Stimulated activated CD4-positive, alpha-beta T cell treated with anti-CD3 and anti-CD28 coated beads, Interleukin-4, amount 100 ng/mL, for 1 hour (primary cell): ENCODE measurements at regions not wholly inside any gene's neighbourhood (a gene's known extent, or its start where the extent isn't known, plus 50 kb on each side); places are given as distances from the start of the nearest gene placed in this dataset.

Experiments
- DNase-seq: peaks from one replicate; pipeline ENCODE4 v3.0.0-alpha.2; 2020

DNA sequence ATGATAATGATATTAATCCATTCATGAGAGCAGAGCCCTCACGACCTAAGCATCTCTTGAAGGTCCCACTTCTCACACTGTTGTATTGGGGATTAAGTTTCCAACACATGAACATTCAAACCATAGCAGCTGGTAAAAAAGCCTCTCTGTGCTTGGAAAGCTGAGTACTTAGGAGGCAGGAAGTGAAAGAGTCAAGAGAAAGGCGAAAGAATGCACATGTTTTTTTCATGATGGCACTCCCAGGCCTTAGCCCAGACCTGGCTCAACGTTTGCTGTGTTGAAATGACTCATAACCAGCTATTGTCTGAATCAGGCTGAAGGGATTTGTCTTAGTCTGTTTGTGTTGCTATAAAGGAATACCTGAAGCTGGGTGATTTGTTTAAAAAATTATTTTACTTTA lies 84.4 kb upstream of the RGMA start:
- DNase-seq, result no peak

DNA sequence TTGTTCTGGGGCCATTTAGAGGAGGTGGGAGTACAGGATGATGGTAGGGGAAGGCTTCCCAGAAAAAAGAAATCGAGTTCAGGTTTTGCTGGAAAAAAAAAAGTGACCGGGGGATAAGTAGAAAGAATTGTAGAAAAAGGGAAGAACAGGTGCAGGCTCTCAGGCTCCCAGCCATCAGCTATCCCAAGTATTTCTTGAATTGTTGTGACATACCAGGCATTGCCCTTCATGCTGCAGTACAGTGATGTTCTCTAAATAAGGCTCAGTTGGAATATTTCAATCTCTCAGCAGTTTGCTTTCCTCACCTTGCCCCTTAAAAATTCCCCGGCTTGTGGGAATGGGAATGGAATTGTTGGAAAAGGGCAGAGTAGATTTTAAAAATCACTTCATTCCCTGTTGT lies 82.5 kb upstream of the RGMA start:
- DNase-seq, result no peak

DNA sequence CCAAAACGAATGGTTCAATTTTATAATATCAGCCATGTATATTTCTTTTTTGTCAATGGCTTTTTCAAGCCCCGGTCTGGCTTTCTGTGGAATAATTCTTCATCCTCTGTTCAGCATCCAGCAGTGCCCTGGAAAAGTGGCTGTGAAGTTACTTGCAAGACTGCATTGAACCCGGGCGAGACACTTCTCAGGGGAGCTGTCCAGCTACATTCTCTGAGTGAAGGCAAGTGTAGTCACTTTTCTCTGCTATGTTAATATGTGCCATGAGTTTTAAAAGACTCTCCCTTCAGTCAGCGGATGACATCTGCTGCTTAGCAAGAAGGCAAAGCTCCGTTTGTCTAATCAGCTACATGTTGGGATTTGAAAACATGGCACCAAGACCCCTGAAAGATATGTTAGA lies 81.3 kb upstream of the RGMA start:
- DNase-seq, result no peak

DNA sequence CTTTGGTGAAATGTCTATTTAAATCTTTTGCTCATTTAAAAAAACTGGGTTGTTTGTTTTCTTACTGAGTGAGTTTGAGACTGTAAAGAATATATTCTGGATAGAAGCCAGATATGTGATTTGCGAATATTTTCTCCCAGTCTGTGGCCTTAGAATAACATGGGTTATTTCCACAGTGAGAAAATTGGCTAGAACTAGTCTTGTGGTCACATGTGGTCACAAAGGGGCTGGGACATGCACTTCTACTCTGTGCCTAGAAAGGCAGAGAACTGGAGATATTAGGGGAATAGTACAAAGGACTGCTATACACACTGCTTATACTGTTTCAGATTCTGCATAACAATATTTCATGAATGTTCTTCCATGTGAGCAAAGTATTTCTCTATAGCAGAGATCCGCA lies 79.9 kb upstream of the RGMA start:
- DNase-seq, result no peak

DNA sequence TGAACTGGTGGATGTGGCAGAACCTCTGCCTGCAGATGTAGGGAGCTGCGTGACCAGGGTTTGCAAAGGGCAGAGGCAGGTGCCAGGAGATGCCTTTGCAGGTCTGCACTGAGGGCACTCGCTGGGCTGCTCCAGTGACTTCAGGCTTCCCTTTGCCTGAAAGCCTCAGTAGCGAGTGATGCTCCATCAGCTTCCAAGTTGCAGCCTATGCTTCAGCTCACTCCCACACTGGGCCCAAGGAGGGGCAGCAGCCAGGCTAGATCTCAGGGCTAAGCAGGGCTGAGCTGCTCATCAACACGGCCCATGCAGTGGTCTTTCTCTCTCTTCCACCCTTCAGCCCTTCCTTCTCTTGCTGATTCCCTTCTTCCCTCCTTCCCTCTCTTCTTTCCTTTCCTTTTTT lies 78.3 kb upstream of the RGMA start:
- no peak for DNase-seq

DNA sequence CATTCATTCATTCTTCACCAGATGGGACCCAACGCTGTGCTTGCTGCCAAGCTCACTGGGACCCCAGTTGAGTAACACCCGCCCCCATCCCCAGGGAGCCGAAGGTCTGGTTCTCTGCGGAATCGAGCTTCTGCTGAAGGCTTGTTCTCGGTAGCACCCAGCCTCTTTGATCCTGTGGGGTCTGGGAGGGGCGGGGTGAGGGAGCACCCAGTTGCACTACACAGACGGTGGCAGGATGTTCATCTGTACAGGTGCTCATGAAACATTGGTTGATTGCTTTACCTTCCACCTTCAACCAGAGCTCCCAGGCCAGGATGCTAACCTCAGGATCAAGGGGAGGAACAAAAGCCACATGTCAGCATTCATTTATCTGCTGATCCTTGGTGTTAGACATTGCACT lies 77.7 kb upstream of the RGMA start:
- DNase-seq, result no peak

DNA sequence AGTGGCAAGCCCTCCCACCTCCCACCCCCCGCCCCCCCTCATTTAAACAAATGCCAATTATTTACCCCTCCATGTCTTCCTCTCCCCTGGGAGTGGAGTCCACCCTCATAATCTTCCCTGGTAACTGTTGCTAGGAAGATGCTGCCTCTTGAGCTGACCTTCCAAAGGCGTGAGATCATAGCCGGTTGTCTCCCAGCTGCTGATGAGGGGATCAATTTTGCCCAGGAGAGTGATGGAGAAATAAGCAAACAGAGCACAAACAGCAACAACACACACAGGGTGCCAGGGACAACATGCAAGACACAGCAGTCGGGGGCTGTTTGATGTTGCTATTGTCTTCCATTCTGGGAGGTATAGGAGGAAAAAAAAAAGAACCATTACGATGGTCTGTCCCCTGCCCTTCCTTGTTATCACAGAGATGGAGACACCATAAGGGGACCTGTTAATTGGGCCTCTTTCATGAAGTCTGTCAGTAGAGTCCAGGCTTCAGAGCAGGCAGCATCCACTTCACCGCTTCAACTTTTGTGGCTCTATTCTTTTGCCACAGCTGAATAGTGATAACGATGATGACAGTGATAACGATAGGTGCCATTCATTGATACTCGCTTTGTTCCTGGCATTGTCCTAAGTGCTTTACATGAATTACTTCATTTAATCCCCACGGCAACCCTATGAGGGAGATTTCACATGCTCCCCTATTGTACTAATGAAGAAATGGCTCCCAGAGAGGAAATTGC lies 76.9 kb upstream of the RGMA start:
- no peak for DNase-seq

DNA sequence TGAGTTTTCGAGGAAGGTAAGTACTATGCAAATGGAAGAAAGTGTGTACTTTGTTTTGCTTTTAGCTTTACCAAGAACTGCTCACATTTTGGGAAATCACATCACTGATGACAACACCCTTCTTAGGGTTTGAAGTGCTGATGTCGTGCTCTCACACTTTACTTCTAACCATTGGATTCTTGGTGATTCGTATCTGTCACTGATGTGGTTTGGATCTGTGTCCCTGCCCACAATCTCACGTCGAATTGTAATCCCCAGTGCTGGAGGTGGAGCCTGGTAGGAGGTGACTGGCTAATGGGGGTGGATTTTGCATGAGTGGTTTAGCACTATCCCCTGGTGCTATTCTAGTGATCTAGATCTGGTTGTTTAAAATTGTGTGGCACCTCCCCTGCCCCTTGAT lies 75.4 kb upstream of the RGMA start:
- no peak for DNase-seq

DNA sequence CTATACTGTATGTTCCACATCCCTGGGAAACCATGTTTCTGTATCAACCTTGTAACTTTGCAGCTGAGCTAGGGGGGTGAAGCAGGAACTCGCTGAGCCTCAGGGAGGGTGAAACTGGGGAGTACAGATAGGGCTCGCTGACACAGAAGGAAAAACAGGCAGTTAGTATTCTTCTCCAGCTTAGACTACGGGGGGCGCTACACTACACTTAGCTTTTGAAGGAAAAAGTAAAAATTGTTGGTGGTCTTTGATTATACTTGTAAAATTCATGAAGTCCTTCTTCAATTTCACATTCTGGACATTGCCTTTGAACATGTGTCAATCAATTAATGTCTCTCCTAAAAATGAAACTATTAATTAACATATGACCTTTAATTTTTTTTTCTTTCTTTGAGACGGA lies 73.5 kb upstream of the RGMA start:
- DNase-seq, result no peak

DNA sequence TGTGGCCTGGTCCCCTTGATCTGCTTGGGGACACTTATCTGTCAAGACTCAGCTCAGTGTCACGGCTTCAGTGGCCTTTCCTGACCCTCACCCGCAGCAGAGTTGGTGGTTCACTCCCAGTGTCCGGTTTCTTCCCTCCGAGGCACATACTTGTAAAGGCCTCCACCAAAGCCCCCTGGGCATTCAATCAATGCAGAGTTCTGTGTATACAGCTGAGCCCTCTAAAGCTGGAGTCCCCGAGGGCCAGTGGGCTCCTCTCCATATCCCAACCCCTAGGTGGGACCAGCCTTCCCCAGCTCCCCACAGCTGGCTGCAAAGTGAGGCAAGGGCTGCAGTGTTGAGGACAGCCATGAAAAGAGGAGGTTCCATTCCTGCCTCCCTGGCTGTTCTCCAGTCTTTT lies 70.9 kb upstream of the RGMA start:
- DNase-seq, result no peak

DNA sequence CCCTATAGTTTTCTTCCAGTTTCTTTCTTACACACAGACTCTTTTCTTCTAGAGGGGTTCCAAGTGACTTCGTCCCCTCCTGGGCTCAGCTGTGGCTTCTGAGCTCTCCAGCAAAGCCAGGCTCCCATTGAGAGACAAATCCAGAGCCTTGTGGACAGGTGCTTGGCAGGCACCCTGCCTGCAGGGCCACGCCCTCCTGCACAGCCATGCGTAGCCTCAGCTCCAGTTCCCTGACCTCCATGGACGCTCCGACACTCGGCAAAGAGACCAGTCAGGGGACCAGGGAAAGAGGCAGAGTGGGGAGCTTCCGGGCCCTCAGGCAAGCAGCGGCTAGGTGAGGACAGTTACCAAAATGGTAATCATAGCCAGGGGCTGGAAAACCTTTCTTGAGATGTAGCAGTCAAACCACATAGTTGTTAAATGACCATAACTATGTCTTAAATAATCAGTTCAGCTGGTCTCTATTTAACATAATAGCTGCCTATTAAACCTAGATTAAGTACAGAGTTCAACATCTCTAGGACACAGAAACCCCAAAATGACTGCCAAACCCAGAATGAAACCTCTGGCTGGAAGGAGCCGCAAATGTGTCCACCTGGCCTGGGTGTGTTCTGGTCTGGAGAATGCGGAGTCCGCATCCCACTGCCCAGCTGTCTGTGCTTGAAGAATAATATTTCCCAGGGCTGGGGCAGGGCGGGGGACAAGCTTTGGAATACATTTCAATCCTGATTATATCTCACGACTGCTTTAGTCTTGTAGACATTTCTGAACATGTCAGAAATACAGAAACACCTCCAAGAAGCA lies 69.3 kb upstream of the RGMA start:
- no peak for DNase-seq

DNA sequence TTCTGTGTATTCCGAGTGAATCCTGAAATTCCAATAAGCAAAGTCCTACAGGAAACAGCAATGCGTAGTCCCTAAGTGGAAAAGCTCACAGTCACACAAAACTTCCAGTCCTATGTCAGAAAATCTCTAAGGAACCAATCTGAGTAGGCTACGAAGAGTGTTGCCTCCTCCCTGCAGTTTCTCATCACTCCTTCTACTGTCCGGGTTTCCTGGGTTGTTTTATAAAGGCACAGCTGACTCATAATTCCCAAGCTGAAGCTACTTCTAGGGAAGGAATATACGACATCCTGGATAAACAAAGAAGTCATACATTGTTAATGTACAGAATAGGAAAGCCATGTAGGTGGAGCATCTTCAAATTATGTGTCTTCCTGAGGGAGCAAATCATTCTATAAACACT lies 65.7 kb upstream of the RGMA start:
- DNase-seq, result no peak

DNA sequence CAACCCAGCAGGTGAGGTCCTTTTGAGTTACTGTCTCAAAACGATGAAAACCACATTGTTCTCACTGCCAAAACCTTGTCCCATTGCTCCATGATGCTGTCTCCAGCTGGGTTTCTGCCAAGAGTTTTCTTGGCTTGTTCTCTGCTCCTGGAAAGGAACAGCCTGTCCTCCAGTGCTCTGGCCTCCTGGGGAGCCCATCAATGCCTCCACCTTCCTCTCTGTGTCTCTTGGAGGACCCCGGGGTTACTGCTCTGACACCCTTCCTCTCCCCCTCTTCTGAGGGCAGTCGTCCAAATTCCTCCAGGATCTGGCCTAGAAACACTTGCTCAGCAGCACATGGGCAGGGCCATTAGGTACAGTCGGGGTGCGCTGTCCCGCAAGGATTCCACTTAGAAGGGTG lies 63.9 kb upstream of the RGMA start:
- no peak for DNase-seq

DNA sequence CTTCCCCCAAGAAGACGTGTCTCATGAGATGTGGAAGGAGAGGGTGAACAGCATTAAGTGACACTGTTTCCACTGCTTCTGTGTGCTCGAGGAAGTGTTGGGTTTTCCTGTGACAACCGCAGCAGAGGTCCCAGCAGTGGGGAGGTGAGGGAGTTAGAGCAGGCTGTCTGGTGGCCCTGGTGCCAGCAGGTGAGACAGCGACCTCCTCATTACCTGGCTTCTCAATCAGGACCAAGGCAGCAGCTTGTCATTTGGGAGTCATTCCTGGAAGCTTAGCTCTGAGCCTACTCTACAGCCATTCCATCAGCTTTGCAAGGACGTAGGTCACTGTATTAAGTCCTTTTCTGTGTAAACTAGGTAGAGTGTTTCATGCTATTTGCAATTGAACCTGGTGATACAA lies 63.3 kb upstream of the RGMA start:
- DNase-seq, result no peak

DNA sequence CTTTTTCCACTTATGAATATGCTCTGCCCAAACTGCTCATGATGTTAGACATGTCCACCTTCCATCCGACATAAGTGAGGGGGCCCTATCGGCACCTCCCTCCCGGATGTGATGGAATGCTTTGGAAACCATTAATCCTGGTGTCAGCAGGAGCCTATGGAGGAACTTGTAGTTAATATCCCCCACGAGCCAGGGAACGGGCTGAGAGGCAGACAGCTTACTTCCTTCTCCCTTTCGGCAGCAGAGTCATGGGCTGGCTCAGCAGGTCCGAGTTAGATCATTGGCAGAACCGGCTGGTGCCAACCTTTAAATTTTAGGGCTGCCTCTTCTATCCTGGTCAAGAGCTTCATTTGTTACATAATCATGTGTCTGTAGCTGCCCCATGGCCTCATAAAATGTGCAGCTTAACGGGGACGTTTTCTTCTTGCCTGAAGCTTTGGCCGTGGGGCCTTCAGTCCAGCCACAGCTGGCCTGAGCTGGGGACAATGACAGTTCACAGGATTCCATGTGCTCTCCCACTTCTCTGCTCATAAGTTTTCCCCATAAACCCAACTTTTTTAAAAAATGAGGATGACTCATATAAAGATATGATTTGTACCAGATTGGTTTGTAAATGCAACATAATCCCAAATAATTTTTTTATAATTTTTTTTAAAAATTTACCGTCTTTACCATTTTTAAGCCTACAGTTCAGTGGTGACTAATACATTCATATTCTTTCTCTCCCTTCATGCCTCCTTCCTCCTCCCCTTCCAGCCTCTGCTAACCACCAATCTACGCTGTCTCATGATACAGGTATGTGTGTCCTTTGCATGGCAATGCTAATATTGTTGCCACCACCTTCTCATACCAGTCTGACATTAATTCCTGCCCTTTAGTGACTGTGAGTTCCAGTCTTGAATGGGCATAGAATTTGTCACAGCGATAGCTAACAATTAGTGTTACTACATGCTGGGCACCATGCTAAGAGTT lies 62.2 kb upstream of the RGMA start:
- DNase-seq, result no peak

DNA sequence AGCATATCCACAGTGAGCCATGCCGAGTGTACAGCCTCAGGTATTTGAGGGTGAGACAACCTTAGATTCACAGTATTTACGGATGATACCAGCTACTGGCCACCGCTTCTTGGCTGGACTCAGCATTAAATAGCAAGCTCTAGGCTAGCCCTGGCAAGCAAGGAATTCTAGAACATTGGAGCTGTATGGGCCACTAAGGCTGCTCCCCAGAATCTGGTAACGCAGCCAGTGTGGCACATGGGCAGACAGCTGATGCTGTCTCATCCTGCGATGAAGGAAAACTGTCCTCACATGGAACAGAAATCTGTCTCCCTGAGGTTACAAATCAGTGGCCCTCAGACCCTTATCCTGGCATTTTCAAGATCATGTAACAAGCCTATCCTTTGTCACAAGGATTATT lies 57.6 kb upstream of the RGMA start:
- no peak for DNase-seq

DNA sequence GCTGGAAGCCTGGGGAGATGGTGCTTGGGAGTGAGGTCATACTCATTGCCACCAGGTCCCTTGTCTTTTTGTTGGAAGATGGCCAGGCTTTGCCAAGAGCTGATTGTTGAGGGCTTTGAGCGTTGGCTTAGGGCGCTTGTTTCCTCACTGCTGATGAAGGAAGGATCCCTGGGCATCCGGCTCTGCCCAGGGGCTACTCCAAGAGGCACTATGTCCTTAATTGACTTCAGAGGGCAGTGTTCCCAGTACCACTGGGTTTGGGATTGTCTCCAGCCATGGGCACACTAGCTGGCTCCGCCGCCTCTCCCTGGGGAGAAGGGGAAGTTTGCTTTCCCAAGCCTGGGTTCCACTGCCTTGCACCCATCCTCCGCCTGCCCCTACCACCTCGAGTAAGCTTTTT lies 57.2 kb upstream of the RGMA start:
- DNase-seq, result no peak

DNA sequence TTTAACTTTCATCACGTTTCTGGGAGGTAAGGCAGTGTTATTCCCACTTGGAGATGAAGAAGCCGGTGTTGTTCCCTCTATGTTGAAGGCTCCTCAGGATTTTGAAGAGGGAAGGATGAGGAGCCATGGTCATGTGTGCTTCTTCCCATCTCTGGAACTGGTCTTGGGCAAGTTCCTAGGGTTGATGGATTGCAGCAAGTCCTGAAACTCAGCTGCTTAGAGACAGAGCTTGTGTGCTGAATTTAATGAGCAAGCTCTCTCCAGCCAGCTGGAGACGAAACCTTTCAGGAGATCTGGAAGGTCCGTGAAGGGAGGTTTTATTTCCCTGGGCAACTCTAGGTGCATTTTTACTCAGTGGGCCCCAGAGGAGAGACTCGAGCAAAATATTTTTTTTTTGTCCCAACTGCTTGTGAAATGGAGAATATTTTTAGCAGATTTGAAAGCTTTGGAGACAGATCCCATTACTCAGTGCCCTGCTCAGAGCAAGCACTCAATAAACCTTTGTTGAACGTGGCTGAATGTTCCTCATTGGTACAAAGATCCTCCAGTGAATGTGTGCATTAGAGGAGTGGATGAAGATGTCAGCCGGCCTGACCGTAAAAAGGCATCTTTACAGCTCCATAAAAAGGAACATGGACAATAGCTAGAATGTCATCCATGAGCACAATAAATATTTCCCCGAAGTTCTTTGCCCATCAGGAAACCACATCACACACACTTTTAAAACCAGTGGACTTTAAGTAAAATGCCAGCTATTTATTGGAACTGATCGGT lies 55.6 kb upstream of the RGMA start:
- no peak for DNase-seq

DNA sequence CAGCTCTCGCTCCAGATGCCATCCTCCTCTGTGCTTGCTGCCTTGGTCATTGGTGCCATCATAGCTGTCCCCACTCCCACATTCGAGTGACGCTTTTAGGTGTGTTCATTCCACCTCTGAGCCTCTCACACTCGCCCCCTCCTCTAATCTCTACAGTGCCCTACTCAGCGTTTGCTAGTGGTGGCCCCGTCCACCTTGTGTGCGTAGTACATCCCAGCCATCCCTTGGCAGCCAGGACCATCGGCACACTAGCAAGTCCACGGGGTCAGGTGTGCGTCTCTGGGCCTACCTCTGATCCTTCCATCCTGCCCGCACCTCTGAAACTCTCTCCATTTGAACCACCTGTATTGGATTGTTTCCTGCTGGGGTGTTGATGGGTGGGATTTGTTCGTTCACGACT lies 54.2 kb upstream of the RGMA start:
- no peak for DNase-seq

DNA sequence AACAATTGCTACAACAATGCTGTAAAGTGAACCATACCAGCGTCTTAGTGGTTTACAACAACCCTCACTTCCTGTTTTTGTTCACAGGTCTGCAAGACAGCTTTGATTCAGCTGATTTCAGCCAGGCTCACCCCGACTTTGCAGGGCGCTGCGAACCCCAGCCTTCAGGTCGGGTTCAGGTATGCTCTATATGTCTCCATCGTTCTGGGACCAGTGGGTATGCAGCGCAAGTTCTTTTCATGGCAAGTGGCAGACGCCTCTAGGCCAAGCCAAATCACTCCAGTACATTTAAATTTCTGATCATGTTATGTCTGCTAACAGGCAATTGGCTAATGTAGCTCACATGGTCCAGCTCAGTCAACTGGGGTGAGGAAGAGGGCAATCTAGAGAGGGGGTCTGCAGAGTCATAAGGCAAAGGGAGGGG lies 52.4 kb upstream of the RGMA start:
- DNase-seq, result no peak

DNA sequence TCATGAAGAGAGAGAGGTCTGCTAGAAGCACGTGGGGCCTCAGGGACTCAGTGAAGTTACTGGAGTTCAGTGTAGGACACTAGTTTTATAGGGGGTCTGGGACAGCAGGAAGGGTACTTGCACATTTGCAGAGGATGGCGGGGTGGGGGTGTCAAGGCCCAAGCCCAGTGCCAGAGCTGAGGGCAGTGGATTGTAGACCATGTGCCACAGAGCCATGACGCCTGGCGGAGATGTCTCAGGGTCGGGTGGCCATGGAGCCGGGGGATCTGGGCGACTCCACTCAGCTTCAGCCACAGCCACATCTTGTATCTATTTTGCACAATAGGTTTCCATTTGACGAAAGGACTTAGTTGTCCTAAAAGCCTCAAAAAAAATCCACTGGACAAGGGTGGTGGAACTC lies 50.4 kb upstream of the RGMA start:
- no peak for DNase-seq

DNA sequence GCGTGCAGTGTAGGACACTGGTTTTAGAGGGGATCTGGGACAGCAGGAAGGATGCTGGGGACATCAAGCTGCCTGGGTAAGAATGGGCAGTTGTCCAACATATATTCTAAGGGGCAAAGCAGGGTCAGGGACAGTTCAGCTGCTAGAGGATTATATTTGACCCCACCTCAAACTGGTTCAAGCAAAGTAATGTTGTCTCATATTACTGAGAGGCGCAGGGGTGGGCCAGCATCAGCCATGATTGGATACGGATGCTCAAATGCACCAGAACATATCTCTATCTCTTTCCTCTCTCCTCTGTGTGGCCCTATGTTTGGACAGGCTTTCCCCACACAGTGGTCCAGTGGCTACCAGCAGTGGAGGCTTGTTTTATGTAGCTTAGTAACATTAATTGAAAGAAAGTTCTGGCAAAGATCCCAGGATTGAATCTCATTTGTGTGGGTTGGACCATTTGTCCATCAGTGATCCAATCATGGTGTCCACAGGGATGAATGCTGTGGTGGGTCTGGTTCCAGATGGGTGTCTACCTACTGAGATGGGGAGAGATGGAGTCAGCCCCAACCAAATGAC lies 49.8 kb upstream of the RGMA start:
- no peak for DNase-seq
